GM18502 (cell line): ENCODE measurements at regions not wholly inside any gene's neighbourhood (a gene's known extent, or its start where the extent isn't known, plus 50 kb on each side); places are given as distances from the start of the nearest gene placed in this dataset.
A peak's percentile ranks its signal among the peaks of the same experiment; 100 is the strongest.

Experiments
- ATAC-seq: cut with Tn5 transposase; IDR thresholded peaks from one replicate; pipeline ENCODE4 v1.9.1; 2021; ENCODE audit warnings: mild to moderate bottlenecking; ENCODE audit not compliant: unreplicated experiment, poor library complexity

DNA sequence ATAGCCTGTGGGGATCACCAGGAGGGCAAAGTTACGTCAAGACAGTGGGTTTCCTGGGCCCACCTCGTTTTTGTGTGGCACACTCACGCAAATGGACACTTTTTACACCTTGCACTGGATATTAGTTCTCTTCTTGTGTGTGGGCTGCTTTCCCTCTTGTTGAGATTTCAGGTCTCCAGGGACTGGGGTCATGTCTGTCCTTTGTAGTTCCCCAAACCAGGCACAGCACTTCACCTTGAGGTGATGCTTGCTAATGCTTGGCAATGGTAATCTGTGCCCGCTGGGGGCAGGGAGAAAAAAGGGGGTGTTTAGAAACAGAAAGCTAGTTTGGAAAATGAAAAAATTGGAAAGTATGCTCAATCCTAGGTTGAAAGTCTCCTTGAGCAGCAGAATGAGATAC, 195.3 kb downstream of the PTEN start:
- ATAC-seq = no peak

DNA sequence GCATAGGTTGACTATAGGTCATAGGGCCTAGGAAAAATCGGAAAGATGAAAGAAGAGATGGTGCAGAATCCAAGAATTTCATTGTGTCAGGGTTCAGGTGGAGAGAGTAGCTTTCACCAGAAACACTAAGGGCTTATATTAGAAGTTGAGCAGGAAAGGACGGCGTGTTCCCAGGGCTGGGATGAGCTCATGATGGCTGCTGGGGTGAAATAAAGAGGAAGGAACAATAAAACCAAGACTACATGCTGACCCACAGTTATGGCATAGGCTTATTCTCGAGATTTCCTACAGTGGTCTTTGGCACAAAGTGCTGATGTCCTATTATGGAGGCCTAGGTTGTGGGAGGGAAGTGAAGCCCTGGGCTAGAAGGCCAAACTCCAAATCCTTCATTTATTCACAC, 195.8 kb downstream of the PTEN start:
- ATAC-seq = no peak

GRCh38 chr10:88060762-88061161, 197.3 kb downstream of the PTEN start:
- no peak for ATAC-seq

GRCh38 chr10:88062385-88062784, 199.0 kb downstream of the PTEN start:
- no peak for ATAC-seq

GRCh38 chr10:88062798-88063472, 199.5 kb downstream of the PTEN start:
- no peak for ATAC-seq

DNA sequence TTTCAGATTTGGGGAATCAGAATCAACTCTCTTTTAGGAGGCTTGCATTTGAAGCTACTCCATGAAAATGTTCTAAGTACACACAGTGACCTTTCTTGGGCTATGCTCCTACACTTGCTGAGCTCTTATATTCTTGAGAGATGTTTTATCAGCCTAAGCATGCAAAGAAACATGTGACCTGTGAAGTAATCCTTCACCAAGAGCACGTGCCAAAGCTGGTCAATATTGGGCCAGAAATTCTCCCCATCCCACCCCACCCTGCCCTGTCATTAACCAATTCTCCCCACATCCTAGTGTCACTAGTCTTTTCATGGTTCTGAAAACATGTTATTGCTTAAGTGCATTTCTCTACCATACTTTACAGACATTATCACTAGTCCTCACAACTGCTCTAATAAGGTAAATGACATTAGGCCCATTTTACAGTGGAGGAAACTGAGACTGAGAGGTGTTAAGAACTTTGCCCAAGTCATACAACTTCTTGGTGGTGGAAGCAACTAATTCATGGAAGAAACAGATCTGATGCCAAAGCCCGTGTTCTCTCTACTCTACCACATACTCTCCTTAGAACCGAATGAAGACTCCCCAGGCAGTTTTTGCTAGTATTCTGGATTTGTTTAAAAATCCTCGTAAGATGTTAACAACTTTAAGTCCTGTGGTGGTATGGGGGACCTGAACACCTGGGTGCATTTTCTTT, 200.6 kb downstream of the PTEN start:
- no peak for ATAC-seq

DNA sequence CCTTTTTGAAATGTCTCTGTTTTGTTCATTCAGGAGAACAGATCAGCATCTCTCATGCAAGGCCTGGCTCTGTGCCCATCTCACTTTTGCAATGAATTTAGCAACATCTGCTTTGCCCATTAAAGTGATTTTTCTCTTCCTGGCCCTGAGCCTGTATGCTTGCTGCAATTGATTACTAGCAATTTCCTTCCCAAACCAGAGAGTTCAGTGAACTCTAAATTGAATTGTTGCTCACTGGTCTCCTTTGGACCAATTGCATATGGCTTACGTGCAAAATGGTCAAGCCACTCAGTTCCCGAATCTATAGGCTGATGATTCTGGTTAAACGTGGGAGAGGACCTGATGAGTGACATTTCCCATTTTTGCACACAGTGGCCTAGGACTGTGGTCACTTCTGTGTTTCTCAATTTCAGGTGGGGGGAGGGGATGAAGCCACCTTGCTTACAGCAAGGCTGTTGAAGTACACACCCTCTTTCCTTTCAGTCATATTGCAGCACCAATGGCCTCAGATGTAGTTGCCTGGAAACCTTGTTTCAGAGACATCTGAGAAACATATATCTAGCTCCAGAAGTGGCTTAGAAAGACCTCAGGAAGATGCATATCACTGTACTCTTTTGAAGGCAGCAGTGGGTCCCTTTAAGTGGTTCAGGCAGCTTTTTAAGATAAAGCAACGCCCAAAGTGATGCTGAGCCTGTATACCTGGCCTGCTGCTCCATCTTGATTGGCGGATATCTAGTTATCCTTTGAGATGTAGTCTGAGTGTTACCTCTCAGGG, 201.4 kb downstream of the PTEN start:
- peak; percentile 70 for ATAC-seq

- ATAC-seq = peak; percentile 35
Measured at GRCh38 chr10:88065383-88066049, 202.1 kb downstream of the PTEN start.

DNA sequence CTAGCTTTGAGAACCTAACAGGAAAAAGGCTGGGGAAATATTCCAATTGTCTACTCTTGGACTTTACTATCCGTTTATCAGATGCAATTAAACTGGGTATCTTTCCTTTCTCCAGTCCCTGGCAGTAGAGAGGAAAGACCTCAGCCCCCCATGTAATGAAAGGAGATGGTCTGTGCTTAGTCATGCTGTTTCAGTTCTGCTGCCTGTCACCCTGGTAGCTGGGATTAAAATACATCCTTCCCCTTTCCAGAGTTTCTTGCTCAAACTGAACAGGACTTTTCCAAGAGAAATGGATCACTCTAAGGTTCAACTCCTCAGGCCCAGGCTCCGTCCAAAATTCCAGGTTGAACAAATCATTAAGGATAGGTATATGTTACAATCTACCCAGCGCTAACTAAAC, 202.9 kb downstream of the PTEN start:
- ATAC-seq = no peak

GRCh38 chr10:88066876-88067275, 203.5 kb downstream of the PTEN start:
- no peak for ATAC-seq

DNA sequence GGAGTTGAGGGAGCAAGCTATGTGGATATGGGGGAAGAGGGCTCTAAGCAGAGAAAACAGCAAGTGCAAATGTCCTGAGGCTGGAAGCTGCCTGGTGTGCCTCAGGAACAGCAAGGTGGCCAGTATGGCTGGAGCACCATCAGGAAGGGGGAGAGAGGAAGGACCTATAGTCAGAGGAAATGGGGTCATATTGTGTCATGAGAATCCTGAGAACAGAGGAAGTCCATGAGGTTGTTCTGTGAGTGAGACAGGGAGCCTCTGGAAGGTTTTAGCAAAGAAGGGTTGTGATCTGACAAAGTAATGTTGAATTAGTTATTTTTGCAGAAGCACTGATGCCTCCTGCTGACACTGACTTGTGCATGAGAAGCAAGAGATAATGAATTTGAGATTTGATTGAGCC, 204.3 kb downstream of the PTEN start:
- no peak for ATAC-seq

DNA sequence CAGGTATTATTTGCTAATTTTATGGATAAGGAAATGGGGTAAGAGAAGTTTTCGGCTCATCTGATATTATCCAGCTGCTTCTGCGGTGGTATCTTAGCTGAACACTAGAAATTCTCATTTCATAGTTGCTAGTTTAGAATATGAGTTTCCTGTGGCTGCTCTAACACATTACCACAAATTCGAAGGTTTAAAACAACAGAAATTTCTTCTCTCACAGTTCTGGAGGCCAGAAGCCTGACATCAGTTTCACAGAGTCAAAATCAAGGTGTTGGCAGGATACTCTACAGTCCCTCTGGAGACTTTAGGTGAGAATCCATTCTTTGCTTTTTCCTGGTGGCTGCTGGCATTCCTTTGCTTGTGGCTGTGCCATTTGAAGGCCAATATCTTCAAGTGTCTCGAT, 205.9 kb downstream of the PTEN start:
- no peak for ATAC-seq

GRCh38 chr10:88070080-88070880, 206.9 kb downstream of the PTEN start:
- peak; percentile 59 for ATAC-seq

DNA sequence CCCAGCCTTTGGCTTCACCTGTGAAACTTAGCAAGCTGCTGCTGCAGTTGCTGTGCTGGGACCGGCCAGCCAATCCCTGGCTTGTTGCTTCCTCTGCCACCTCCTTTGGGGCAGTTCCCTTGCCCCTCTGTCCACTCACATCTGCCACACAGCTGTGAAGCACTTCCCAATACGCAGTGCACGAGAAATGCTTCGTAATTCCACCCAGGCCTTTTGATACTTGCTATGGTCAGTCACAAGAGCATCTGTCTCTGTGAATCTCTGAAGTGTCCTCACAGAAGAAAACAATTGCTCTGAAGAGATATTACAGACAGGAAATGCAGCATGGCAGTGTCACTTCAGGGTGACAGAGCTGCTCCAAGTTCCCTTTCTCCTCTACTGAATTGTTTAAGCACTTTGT, 208.5 kb downstream of the PTEN start:
- ATAC-seq = no peak

DNA sequence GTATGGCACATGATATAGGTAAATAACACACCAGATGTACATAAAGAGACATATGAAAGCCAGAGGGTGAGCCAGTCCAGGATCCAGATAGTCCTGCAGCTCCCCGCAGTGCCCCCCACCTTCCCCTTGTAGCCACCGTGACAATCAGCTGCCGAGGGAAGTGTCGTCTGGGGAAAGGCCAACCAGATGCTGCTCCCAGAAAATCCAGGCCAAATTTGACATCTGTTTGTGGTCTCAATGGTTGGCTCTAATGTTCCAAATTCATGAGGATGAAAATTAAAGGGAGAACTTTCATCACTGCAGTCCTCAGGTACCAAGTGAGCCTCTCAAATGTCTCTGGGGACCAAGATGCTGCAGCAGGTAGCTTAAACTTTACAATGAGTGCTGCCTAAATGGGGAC, 210.3 kb downstream of the PTEN start:
- no peak for ATAC-seq

DNA sequence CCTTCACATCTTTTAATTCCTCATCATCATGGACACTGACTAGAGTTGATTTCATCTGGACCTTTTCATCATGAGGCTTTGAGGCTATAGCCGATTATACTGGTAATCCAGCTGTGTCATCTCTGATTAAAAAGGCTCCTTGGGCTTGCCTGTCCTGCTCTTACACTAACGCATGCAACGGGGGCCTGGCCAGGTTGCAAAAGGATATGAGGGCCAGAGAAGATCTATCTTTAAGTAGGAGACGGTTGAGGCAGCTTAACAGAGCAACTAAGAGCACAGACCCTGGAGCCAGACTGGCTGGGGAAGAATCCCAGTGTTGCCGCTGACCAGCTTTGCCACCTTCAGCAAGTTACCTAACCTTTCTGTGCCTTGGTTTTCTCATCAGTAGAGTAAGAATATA, 211.5 kb downstream of the PTEN start:
- no peak for ATAC-seq

GRCh38 chr10:88076027-88076880, 212.8 kb downstream of the PTEN start:
- no peak for ATAC-seq

GRCh38 chr10:88077977-88078376, 214.6 kb downstream of the PTEN start:
- ATAC-seq = no peak

- peak; percentile 47 for ATAC-seq
Measured at GRCh38 chr10:88080213-88080612, 216.8 kb downstream of the PTEN start.
